ENCODE measurements at regions not wholly inside any gene's neighbourhood (a gene's known extent, or its start where the extent isn't known, plus 50 kb on each side); places are given as distances from the start of the nearest gene placed in this dataset.

DNA sequence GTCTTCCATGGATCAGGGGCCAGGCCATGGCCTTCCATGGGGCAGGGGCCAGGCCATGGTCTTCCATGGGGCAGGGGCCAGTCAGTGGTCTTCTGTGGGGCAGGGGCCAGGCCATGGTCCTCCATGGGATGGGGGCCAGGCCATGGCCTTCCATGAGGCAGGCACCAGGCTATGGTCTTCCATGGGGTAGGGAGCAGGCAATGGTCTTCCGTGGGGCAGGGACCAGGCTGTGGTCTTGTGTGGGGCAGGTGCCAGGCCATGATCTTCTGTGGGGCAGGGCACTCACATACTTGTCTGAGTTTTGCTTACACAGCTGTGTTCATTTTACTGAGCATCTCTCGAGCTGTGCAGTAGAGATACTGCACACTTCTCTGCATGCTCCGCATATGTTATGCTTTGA, 57.3 kb upstream of the THBS2 start:
- TF ChIP-seq, protein P1, sequence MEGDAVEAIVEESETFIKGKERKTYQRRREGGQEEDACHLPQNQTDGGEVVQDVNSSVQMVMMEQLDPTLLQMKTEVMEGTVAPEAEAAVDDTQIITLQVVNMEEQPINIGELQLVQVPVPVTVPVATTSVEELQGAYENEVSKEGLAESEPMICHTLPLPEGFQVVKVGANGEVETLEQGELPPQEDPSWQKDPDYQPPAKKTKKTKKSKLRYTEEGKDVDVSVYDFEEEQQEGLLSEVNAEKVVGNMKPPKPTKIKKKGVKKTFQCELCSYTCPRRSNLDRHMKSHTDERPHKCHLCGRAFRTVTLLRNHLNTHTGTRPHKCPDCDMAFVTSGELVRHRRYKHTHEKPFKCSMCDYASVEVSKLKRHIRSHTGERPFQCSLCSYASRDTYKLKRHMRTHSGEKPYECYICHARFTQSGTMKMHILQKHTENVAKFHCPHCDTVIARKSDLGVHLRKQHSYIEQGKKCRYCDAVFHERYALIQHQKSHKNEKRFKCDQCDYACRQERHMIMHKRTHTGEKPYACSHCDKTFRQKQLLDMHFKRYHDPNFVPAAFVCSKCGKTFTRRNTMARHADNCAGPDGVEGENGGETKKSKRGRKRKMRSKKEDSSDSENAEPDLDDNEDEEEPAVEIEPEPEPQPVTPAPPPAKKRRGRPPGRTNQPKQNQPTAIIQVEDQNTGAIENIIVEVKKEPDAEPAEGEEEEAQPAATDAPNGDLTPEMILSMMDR (IDR thresholded peaks at IDR 0.05; ENCODE audit: insufficient read depth, low read length) = no peak
- no peak for TF ChIP-seq POLR2AphosphoS5 (IDR thresholded peaks at IDR 0.05; ENCODE audit: low read depth)
- no peak for TF ChIP-seq GABPA (IDR thresholded peaks at IDR 0.05; ENCODE audit: low read depth)
- TF ChIP-seq SPI1 (IDR thresholded peaks at IDR 0.05; ENCODE audit: borderline replicate concordance, low read depth) = no peak
